Activated B cell treated with CpG ODN at 0.5 μM for 24 hours (primary cell): ENCODE measurements at regions not wholly inside any gene's neighbourhood (a gene's known extent, or its start where the extent isn't known, plus 50 kb on each side); places are given as distances from the start of the nearest gene placed in this dataset.

Source experiments
- ATAC-seq: fragments of 200-7000 bp; cut with Tn5 transposase; one replicate; pipeline ENCODE4 v1.10.0; 2021; ENCODE audit warnings: low read depth, mild to moderate bottlenecking, moderate library complexity
- CTCF ChIA-PET: fragments of 350-600 bp; sonication (Branson Sonifier 250); formaldehyde crosslinking; loops from one replicate; lab custom pipeline; 2021; ENCODE audit warnings: antibody characterized with exemption; lab: Charles Lee
- POLR2A ChIA-PET: fragments of 350-600 bp; sonication (Branson Sonifier 250); formaldehyde crosslinking; loops from one replicate; lab custom pipeline; 2021; ENCODE audit warnings: antibody characterized with exemption; lab: Charles Lee
- DNase-seq: peaks from one replicate; pipeline ENCODE4 v3.0.0; 2022
- H3K27ac Mint-ChIP-seq: one replicate; pipeline ENCODE4 v1.8.0; 2020; ENCODE audit warnings: mixed read lengths
- H3K27me3 Mint-ChIP-seq: one replicate; pipeline ENCODE4 v1.8.0; 2021; ENCODE audit warnings: mixed read lengths
- H3K36me3 Mint-ChIP-seq: one replicate; pipeline ENCODE4 v1.8.0; 2021; ENCODE audit warnings: low read depth, mixed read lengths
- H3K4me1 Mint-ChIP-seq: one replicate; pipeline ENCODE4 v1.8.0; 2021; ENCODE audit warnings: mixed read lengths
- H3K4me3 Mint-ChIP-seq: one replicate; pipeline ENCODE4 v1.8.0; 2020; ENCODE audit warnings: mild to moderate bottlenecking, mixed read lengths
- H3K9me3 Mint-ChIP-seq: one replicate; pipeline ENCODE4 v1.8.0; 2020; ENCODE audit warnings: mixed read lengths
- intact Hi-C: fragments of 100-400 bp; cut with micrococcal nuclease; formaldehyde crosslinking; loops from one replicate; pipeline ENCODE4 v1.15.1; 2024
- TF ChIP-seq, protein P1 (sequence below): fragments of 200-600 bp; IDR thresholded peaks from one replicate; pipeline ENCODE4 v1.8.0; 2022; ENCODE audit warnings: antibody characterized with exemption, mild to moderate bottlenecking

- Mint-ChIP-seq H3K27me3 (peaks cover 9% of the 10 kb centered on the region), H3K4me3 (no peak overlapping the region), H3K36me3 (no peaks in the 10 kb centered on the region), H3K27ac (no peak overlapping the region), H3K9me3 (peaks cover 9% of the 10 kb centered on the region), H3K4me1 (no peaks in the 10 kb centered on the region)
- ChIA-PET CTCF (no interaction called here), POLR2A (no interaction called here)
- ATAC-seq (no peak), DNase-seq (no peak)
- TF ChIP-seq, protein P1, sequence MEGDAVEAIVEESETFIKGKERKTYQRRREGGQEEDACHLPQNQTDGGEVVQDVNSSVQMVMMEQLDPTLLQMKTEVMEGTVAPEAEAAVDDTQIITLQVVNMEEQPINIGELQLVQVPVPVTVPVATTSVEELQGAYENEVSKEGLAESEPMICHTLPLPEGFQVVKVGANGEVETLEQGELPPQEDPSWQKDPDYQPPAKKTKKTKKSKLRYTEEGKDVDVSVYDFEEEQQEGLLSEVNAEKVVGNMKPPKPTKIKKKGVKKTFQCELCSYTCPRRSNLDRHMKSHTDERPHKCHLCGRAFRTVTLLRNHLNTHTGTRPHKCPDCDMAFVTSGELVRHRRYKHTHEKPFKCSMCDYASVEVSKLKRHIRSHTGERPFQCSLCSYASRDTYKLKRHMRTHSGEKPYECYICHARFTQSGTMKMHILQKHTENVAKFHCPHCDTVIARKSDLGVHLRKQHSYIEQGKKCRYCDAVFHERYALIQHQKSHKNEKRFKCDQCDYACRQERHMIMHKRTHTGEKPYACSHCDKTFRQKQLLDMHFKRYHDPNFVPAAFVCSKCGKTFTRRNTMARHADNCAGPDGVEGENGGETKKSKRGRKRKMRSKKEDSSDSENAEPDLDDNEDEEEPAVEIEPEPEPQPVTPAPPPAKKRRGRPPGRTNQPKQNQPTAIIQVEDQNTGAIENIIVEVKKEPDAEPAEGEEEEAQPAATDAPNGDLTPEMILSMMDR: no peak
- intact Hi-C loops: no loop called here
Measured at GRCh38 chr10:28947171-28947570, 269.9 kb downstream of the BAMBI start.

DNA sequence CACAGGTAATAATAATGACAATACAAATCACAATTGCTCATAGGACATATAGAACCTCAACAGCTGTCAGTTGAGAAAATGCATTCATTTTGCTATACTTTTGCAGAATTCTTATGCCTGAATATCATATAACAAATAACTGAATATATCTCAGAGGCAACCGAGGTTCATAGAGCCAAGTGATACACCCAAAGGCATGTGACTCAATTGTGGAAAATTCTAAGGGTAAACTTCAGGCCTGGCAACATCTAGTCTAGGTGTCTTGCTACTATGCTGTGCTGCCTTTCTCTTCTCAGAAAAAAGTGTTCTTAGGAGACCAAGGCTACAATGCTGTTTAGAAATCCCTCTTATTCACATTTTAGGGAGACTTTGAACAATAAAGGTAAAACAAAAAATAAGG is 270.7 kb downstream of the BAMBI start:
- no peak overlapping the region for H3K4me3 Mint-ChIP-seq
- no peak for ATAC-seq
- H3K9me3 Mint-ChIP-seq: peaks cover 9% of the 10 kb centered on the region
- no peaks in the 10 kb centered on the region for H3K4me1 Mint-ChIP-seq
- ChIA-PET CTCF (no interaction called here), POLR2A (no interaction called here)
- peaks cover 9% of the 10 kb centered on the region for H3K27me3 Mint-ChIP-seq
- TF ChIP-seq, protein P1: no peak
- no peak overlapping the region for H3K27ac Mint-ChIP-seq
- no peaks in the 10 kb centered on the region for H3K36me3 Mint-ChIP-seq
- DNase-seq: no peak
- intact Hi-C loops: no loop called here

GRCh38 chr10:28949005-28950004 is 272.0 kb downstream of the BAMBI start:
- TF ChIP-seq, protein P1: no peak
- ATAC-seq (no peak), DNase-seq (no peak)
- Mint-ChIP-seq H3K36me3 (no peaks in the 10 kb centered on the region), H3K4me1 (no peaks in the 10 kb centered on the region), H3K27me3 (peaks cover 9% of the 10 kb centered on the region), H3K27ac (no peak overlapping the region), H3K9me3 (peaks cover 9% of the 10 kb centered on the region), H3K4me3 (no peak overlapping the region)
- ChIA-PET POLR2A (no interaction called here), CTCF (no interaction called here)
- intact Hi-C loops: no loop called here

DNA sequence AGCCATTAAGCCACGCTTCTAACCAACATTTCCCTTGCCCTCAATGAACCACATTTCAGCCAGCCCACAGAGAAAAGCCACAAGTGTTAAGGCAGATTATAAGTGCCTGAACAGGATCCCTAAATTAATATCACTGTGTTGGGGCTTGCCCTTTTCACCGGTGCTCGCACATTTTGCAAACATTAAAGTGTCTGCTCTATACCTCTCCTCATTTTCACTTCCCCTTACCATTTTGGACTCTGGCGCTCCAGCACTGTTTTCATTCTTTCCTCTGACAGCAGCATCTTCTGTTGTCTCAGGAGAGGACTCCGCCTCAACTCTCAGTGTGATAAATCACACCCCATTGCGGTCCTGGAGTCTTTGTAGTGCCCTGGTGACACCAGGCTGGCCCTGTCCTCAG is 274.2 kb downstream of the BAMBI start:
- Mint-ChIP-seq H3K27ac (no peak overlapping the region), H3K27me3 (peaks cover 9% of the 10 kb centered on the region), H3K4me1 (no peaks in the 10 kb centered on the region), H3K9me3 (peaks cover 2% of the 10 kb centered on the region), H3K4me3 (no peak overlapping the region), H3K36me3 (no peaks in the 10 kb centered on the region)
- intact Hi-C loops: no loop called here
- TF ChIP-seq, protein P1: no peak
- CTCF ChIA-PET: no interaction called here
- POLR2A ChIA-PET: no interaction called here
- ATAC-seq (no peak), DNase-seq (no peak)

GRCh38 chr10:28952523-28952922 is 275.2 kb downstream of the BAMBI start:
- H3K4me1 Mint-ChIP-seq: no peaks in the 10 kb centered on the region
- POLR2A ChIA-PET: no interaction called here
- CTCF ChIA-PET: no interaction called here
- no peak overlapping the region for H3K4me3 Mint-ChIP-seq
- peaks cover 5% of the 10 kb centered on the region for H3K9me3 Mint-ChIP-seq
- H3K27me3 Mint-ChIP-seq: peaks cover 3% of the 10 kb centered on the region
- H3K36me3 Mint-ChIP-seq: no peaks in the 10 kb centered on the region
- H3K27ac Mint-ChIP-seq: no peak overlapping the region
- ATAC-seq (no peak), DNase-seq (no peak)
- TF ChIP-seq, protein P1: no peak
- intact Hi-C loops: no loop called here
